Neuronal stem cell (in vitro differentiated cells): ENCODE measurements at regions not wholly inside any gene's neighbourhood (a gene's known extent, or its start where the extent isn't known, plus 50 kb on each side); places are given as distances from the start of the nearest gene placed in this dataset.

ENCODE experiments used
- DNase-seq: peaks from one replicate; pipeline ENCODE4 v3.0.0-alpha.2; 2013; ENCODE audit warnings: low spot score
- H2AFZ ChIP-seq: one replicate; pipeline ENCODE4 v1.6.1; 2013; ENCODE audit warnings: mild to moderate bottlenecking, low read length, inconsistent platforms
- H2AK5ac ChIP-seq: 2 replicates; pipeline ENCODE4 v1.6.1; 2013; ENCODE audit warnings: low read depth, mild to moderate bottlenecking, inconsistent platforms, low read length, moderate library complexity, mixed read lengths
- H2BK120ac ChIP-seq: 2 replicates; pipeline ENCODE4 v1.6.1; 2013; ENCODE audit warnings: low read depth, mild to moderate bottlenecking, inconsistent platforms, low read length, moderate library complexity, mixed read lengths
- H2BK12ac ChIP-seq: one replicate; pipeline ENCODE4 v1.6.1; 2013; ENCODE audit warnings: low read length, inconsistent platforms
- H2BK15ac ChIP-seq: 2 replicates; pipeline ENCODE4 v1.6.1; 2013; ENCODE audit warnings: mild to moderate bottlenecking, low read length, inconsistent platforms, mixed read lengths
- H2BK5ac ChIP-seq: one replicate; pipeline ENCODE4 v1.6.1; 2013; ENCODE audit warnings: inconsistent platforms, mild to moderate bottlenecking, low read length, moderate library complexity
- H3K14ac ChIP-seq: one replicate; pipeline ENCODE4 v1.6.1; 2013; ENCODE audit warnings: low read length, inconsistent platforms
- H3K18ac ChIP-seq: 2 replicates; pipeline ENCODE4 v1.6.1; 2013; ENCODE audit warnings: low read length, inconsistent platforms
- H3K23ac ChIP-seq: 2 replicates; pipeline ENCODE4 v1.6.1; 2013; ENCODE audit warnings: low read depth, mild to moderate bottlenecking, mixed read lengths, low read length, inconsistent platforms; ENCODE audit not compliant: poor library complexity
- H3K27ac ChIP-seq: replicated peaks from 3 replicates; pipeline ENCODE4 v1.5.1; 2013; ENCODE audit warnings: low read length, inconsistent platforms
- H3K27me3 ChIP-seq, 3 experiments: 2 replicates each; pipeline ENCODE4 v1.6.1; 2013; ENCODE audit warnings: low read length in 3 of 3, mild to moderate bottlenecking in 2 of 3, inconsistent platforms in 1 of 3, low read depth in 1 of 3, mixed read lengths in 1 of 3, moderate library complexity in 1 of 3; ENCODE audit not compliant: control insufficient read depth in 3 of 3, insufficient read depth in 3 of 3
- H3K36me3 ChIP-seq, 2 donors: replicated peaks in 1 of 2; 2 replicates each; pipeline ENCODE4 v1.6.1; 2013; ENCODE audit warnings: low read length in 2 of 2; ENCODE audit not compliant: control insufficient read depth in 2 of 2, insufficient read depth in 2 of 2
- H3K4ac ChIP-seq: 2 replicates; pipeline ENCODE4 v1.6.1; 2013; ENCODE audit warnings: inconsistent platforms, mild to moderate bottlenecking, low read length, moderate library complexity
- H3K4me1 ChIP-seq, 2 donors: 1 replicate in 1 of 2; 2 replicates in 1 of 2; pipeline ENCODE4 v1.6.1; 2013; ENCODE audit warnings: low read length in 2 of 2, low read depth in 1 of 2; ENCODE audit not compliant: control insufficient read depth in 2 of 2, insufficient read depth in 1 of 2
- H3K4me2 ChIP-seq: one replicate; pipeline ENCODE4 v1.6.1; 2013; ENCODE audit warnings: mild to moderate bottlenecking, low read length, inconsistent platforms; ENCODE audit not compliant: insufficient read depth, poor library complexity, severe bottlenecking
- H3K4me3 ChIP-seq, 2 donors: 2 replicates each; pipeline ENCODE4 v1.5.1; 2013; ENCODE audit warnings: low read length in 2 of 2, mild to moderate bottlenecking in 2 of 2, inconsistent platforms in 1 of 2, moderate library complexity in 1 of 2
- H3K79me1 ChIP-seq: one replicate; pipeline ENCODE4 v1.6.1; 2013; ENCODE audit warnings: low read depth, mild to moderate bottlenecking, inconsistent platforms, low read length, moderate library complexity
- H3K9ac ChIP-seq: one replicate; pipeline ENCODE4 v1.6.1; 2013; ENCODE audit warnings: mild to moderate bottlenecking, low read depth, low read length, inconsistent platforms; ENCODE audit not compliant: poor library complexity
- H3K9me3 ChIP-seq, 2 donors: replicated peaks in 1 of 2; 2 replicates each; pipeline versions ENCODE3 to v1.6.1; 2013; ENCODE audit warnings: low read length in 2 of 2, mild to moderate bottlenecking in 2 of 2, inconsistent platforms in 1 of 2, low read depth in 1 of 2, mixed read lengths in 1 of 2, moderate library complexity in 1 of 2; ENCODE audit not compliant: control insufficient read depth in 2 of 2, insufficient read depth in 1 of 2
- H4K8ac ChIP-seq: one replicate; pipeline ENCODE4 v1.6.1; 2013; ENCODE audit warnings: low read depth, mild to moderate bottlenecking, inconsistent platforms, low read length, moderate library complexity
- H4K91ac ChIP-seq: one replicate; pipeline ENCODE4 v1.6.1; 2013; ENCODE audit warnings: low read length, low read depth, mild to moderate bottlenecking, inconsistent platforms; ENCODE audit not compliant: poor library complexity
- WGBS, 2 donors: extraction: QIAGEN DNeasy Blood & Tissue Kit; methylation state at CpG; one replicate each; pipeline ENCODE4 v1.1.7; 2013; ENCODE audit warnings: missing lambda C conversion rate in 2 of 2, mixed read lengths in 1 of 2; ENCODE audit not compliant: insufficient read length in 2 of 2, insufficient replicate concordance in 1 of 2; ENCODE audit errors: extremely low coverage in 2 of 2; 5-methylcytosine and 5-hydroxymethylcytosine counted together

DNA sequence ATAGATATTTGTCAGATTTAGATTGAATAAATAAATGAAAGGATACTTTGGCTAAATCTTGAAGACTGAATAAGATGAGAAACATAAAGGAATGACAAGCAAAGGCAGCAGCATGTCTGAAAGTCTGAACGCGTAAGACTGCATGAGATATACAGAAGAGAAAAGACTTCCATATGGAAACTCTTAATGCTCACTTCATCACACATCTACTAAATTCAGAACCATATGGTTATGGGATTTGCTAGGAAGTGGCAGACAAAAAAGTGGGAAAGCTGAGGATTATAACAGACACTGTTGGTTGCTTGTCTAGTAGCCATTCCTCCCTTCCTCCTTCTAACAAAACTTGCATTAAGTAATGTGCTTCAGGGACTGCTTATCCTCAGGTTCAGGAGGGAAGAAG, 446.7 kb downstream of the KCTD12 start:
- H3K18ac ChIP-seq, result no peak overlapping the region
- H3K36me3 ChIP-seq, result no peaks in the 10 kb centered on the region
- H2AFZ ChIP-seq, result no peak overlapping the region
- no peaks in the 10 kb centered on the region for H3K4me1 ChIP-seq
- H3K79me1 ChIP-seq, result no peaks in the 10 kb centered on the region
- no peak overlapping the region for H2BK12ac ChIP-seq
- H3K27ac ChIP-seq, result no peak overlapping the region
- H4K8ac ChIP-seq, result no peak overlapping the region
- DNase-seq, result no peak
- no peak overlapping the region for H2BK120ac ChIP-seq
- no peak overlapping the region for H3K23ac ChIP-seq
- no peak overlapping the region for H3K4me2 ChIP-seq
- no peak overlapping the region for H2AK5ac ChIP-seq
- no peak overlapping the region for H2BK15ac ChIP-seq
- no peaks in the 10 kb centered on the region for H3K9me3 ChIP-seq
- H4K91ac ChIP-seq, result no peak overlapping the region
- H2BK5ac ChIP-seq, result no peak overlapping the region
- no peak overlapping the region for H3K9ac ChIP-seq
- WGBS, 2 donors, result no CpG with 5 or more reads among the region's 2 CpGs
- no peak overlapping the region for H3K4me3 ChIP-seq
- no peak overlapping the region for H3K4ac ChIP-seq
- H3K14ac ChIP-seq, result no peak overlapping the region
- H3K27me3 ChIP-seq, result no peaks in the 10 kb centered on the region

DNA sequence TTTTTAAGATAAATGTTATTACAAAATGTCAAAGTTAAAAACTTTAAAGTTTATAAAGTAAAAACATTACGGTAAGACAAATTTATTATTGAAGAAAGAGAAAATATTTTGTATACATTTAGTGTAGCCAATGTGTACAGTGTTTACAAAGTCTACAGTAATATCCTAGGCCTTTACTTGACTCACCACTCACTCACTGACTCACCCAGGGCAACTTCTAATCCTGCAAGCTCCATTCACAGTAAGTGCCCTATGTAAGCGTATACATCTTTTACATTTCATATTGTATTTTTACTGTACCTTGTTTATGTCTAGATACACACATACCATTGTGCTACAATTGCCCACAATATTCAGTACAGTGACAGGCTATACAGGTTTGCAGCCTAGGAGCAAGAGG, 448.2 kb downstream of the KCTD12 start:
- Histone ChIP-seq H2BK120ac (no peak overlapping the region), H3K36me3 (no peaks in the 10 kb centered on the region), H3K23ac (no peak overlapping the region), H3K27me3 (no peaks in the 10 kb centered on the region), H3K4me3 (no peak overlapping the region), H3K4me2 (no peak overlapping the region), H3K14ac (no peak overlapping the region), H2BK12ac (no peak overlapping the region), H3K4ac (no peak overlapping the region), H4K91ac (no peak overlapping the region), H3K4me1 (no peaks in the 10 kb centered on the region), H3K79me1 (no peaks in the 10 kb centered on the region), H2BK15ac (no peak overlapping the region), H4K8ac (no peak overlapping the region), H3K27ac (no peak overlapping the region), H3K9me3 (no peaks in the 10 kb centered on the region), H3K18ac (no peak overlapping the region), H2BK5ac (no peak overlapping the region), H2AFZ (no peak overlapping the region), H3K9ac (no peak overlapping the region), H2AK5ac (no peak overlapping the region)
- no peak for DNase-seq
- WGBS, 2 donors, result no CpG with 5 or more reads among the region's 2 CpGs

DNA sequence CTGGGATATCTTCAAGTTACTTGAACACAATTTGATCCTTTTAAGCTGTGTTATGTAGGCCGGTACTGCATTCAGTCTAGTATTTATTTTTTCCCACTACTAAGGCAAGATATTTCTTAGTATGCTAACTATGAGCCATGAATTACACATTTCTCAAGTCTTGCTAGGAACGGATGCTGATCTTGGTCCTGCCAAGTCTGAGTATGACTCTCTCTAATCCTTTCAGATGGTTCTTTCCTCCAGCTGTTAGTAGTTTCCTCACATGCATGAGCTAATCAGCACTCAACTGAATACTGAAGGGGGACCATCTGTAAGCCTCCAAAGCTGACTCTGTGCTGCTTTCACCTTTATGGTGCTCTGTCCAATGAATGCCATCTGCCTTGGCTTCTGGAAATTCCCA, 460.3 kb downstream of the KCTD12 start:
- Histone ChIP-seq H2AK5ac (no peak overlapping the region), H3K79me1 (no peaks in the 10 kb centered on the region), H3K9me3 (no peaks in the 10 kb centered on the region)

DNA sequence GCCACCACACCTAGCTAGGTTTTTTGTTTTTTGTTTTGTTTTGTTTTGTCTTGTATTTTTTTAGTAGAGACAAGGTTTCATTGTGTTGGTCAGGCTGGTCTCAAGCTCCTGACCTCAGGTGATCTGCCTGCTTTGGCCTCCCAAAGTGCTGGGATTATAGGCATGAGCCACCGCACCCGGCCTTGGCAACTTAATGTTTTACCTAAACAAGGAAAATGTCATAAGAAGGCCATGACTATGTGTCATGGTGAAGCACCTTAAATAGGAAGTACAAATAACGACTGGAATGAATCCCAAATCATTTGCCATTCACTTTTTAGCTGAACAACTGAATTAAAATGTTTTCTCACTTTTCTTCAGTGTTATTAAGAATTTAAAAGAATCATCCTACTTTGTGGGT, 465.2 kb downstream of the KCTD12 start:
- Histone ChIP-seq H3K9me3 (no peaks in the 10 kb centered on the region), H2BK5ac (no peak overlapping the region), H2AK5ac (no peak overlapping the region), H2AFZ (no peak overlapping the region), H3K27me3 (no peaks in the 10 kb centered on the region), H2BK120ac (no peak overlapping the region), H3K27ac (no peak overlapping the region), H3K36me3 (no peaks in the 10 kb centered on the region), H3K4me2 (no peak overlapping the region), H3K4me1 (peaks cover 0 to 2% of the 10 kb centered on the region in 2 donors), H2BK15ac (no peak overlapping the region), H3K4ac (no peak overlapping the region), H3K9ac (no peak overlapping the region), H2BK12ac (no peak overlapping the region), H4K8ac (no peak overlapping the region), H3K4me3 (no peak overlapping the region), H3K23ac (no peak overlapping the region), H3K14ac (no peak overlapping the region), H4K91ac (no peak overlapping the region), H3K79me1 (no peaks in the 10 kb centered on the region), H3K18ac (no peak overlapping the region)
- DNase-seq, result no peak
- WGBS, 2 donors, result no CpG with 5 or more reads among the region's 3 CpGs

More for the DNA sequence above, 460.3 kb downstream of the KCTD12 start:
- Histone ChIP-seq H4K8ac (no peak overlapping the region), H3K27me3 (no peaks in the 10 kb centered on the region), H3K4me1 (no peaks in the 10 kb centered on the region), H2BK120ac (no peak overlapping the region), H3K4me2 (no peak overlapping the region), H2AFZ (no peak overlapping the region), H3K9ac (no peak overlapping the region), H4K91ac (no peak overlapping the region), H3K4me3 (no peak overlapping the region), H3K23ac (no peak overlapping the region), H3K18ac (no peak overlapping the region), H3K4ac (no peak overlapping the region), H3K36me3 (no peaks in the 10 kb centered on the region), H2BK12ac (no peak overlapping the region), H3K14ac (no peak overlapping the region), H2BK5ac (no peak overlapping the region), H3K27ac (no peak overlapping the region), H2BK15ac (no peak overlapping the region)
- DNase-seq, result no peak
- no CpG with 5 or more reads among the region's 2 CpGs for WGBS, 2 donors
